ENCODE measurements at regions not wholly inside any gene's neighbourhood (a gene's known extent, or its start where the extent isn't known, plus 50 kb on each side); places are given as distances from the start of the nearest gene placed in this dataset.

GRCh38 chr2:6353669-6354068, 512.0 kb downstream of the CMPK2 start:
- no peak for TF ChIP-seq CTCF (conservative IDR thresholded peaks at IDR 0.05)
- no peak for TF ChIP-seq EZH2 (IDR thresholded peaks at IDR 0.05; ENCODE audit: low read depth)

Measured in PC-9 (cell line).